DMS114 treated with DMSO at 0.1 percent for 48 hours (cell line): ENCODE measurements at regions not wholly inside any gene's neighbourhood (a gene's known extent, or its start where the extent isn't known, plus 50 kb on each side); places are given as distances from the start of the nearest gene placed in this dataset.

Experiments
- DNase-seq: peaks from one replicate; lab custom pipeline; 2025; ENCODE audit not compliant: unreplicated experiment; lab: John Stamatoyannopoulos, UW

GRCh38 chr11:133697603-133698180 is 147.6 kb downstream of the SPATA19 start:
- DNase-seq, result no peak

GRCh38 chr11:133697161-133697560 is 148.2 kb downstream of the SPATA19 start:
- DNase-seq, result no peak

GRCh38 chr11:133695387-133695786 is 149.9 kb downstream of the SPATA19 start:
- DNase-seq, result no peak

GRCh38 chr11:133694701-133695100 is 150.6 kb downstream of the SPATA19 start:
- DNase-seq, result no peak

GRCh38 chr11:133693110-133693509 is 152.2 kb downstream of the SPATA19 start:
- DNase-seq, result no peak

GRCh38 chr11:133692126-133692934 is 153.0 kb downstream of the SPATA19 start:
- no peak for DNase-seq

GRCh38 chr11:133687781-133688180 is 155.5 kb upstream of the OPCML start:
- DNase-seq, result no peak

- no peak for DNase-seq
These were observed 149.6 kb upstream of the OPCML start for GRCh38 chr11:133681901-133682300.

- DNase-seq, result no peak
These were observed 147.6 kb upstream of the OPCML start for GRCh38 chr11:133679896-133680295.

- DNase-seq, result no peak
These were observed 145.9 kb upstream of the OPCML start for GRCh38 chr11:133678191-133678590.

GRCh38 chr11:133677387-133677786 is 145.1 kb upstream of the OPCML start:
- no peak for DNase-seq

GRCh38 chr11:133676265-133676664 is 144.0 kb upstream of the OPCML start:
- DNase-seq, result no peak

- no peak for DNase-seq
These were observed 137.2 kb upstream of the OPCML start for GRCh38 chr11:133669371-133670053.

- no peak for DNase-seq
These were observed 131.1 kb upstream of the OPCML start for GRCh38 chr11:133663135-133663985.

- DNase-seq, result no peak
These were observed 129.5 kb upstream of the OPCML start for GRCh38 chr11:133661846-133662245.

GRCh38 chr11:133660202-133660568 is 127.9 kb upstream of the OPCML start:
- DNase-seq, result no peak

GRCh38 chr11:133659538-133660201 is 127.4 kb upstream of the OPCML start:
- DNase-seq, result no peak

- no peak for DNase-seq
These were observed 124.8 kb upstream of the OPCML start for GRCh38 chr11:133657054-133657453.

GRCh38 chr11:133656082-133656635 is 123.9 kb upstream of the OPCML start:
- no peak for DNase-seq

GRCh38 chr11:133654630-133655212 is 122.4 kb upstream of the OPCML start:
- DNase-seq, result no peak
